Hepatocyte (in vitro differentiated cells): ENCODE measurements at regions not wholly inside any gene's neighbourhood (a gene's known extent, or its start where the extent isn't known, plus 50 kb on each side); places are given as distances from the start of the nearest gene placed in this dataset.

Experiments used
- DNase-seq: peaks from one replicate; pipeline ENCODE4 v3.0.0-alpha.2; 2016; ENCODE audit warnings: low spot score
- H2AFZ ChIP-seq: fragments of 200-600 bp; sonication (generic); 2 replicates; pipeline ENCODE4 v1.6.0; 2016; ENCODE audit warnings: antibody characterized with exemption, mild to moderate bottlenecking
- H3K27ac ChIP-seq: fragments of 200-600 bp; sonication (generic); 2 replicates; pipeline ENCODE4 v1.5.1; 2016; ENCODE audit warnings: mild to moderate bottlenecking
- H3K27me3 ChIP-seq: fragments of 200-600 bp; sonication (generic); 2 replicates; pipeline ENCODE4 v1.6.1; 2016
- H3K36me3 ChIP-seq: fragments of 200-600 bp; sonication (generic); replicated peaks from 2 replicates; pipeline ENCODE4 v1.5.1; 2016; ENCODE audit warnings: low read depth; ENCODE audit not compliant: insufficient read depth
- H3K4me1 ChIP-seq: fragments of 200-600 bp; sonication (generic); 2 replicates; pipeline ENCODE4 v1.5.1; 2016; ENCODE audit warnings: mild to moderate bottlenecking, moderate library complexity; ENCODE audit not compliant: insufficient read depth
- H3K4me2 ChIP-seq: fragments of 200-600 bp; sonication (generic); 2 replicates; pipeline ENCODE4 v1.6.0; 2016
- H3K4me3 ChIP-seq: fragments of 200-600 bp; sonication (generic); 2 replicates; pipeline ENCODE4 v1.5.1; 2016; ENCODE audit warnings: mild to moderate bottlenecking
- H3K79me2 ChIP-seq: fragments of 200-600 bp; sonication (generic); 2 replicates; pipeline ENCODE4 v1.6.0; 2017; ENCODE audit warnings: mild to moderate bottlenecking
- H3K9me2 ChIP-seq: fragments of 200-600 bp; sonication (generic); replicated peaks from 2 replicates; pipeline ENCODE4 v1.6.0; 2017; ENCODE audit warnings: mild to moderate bottlenecking; ENCODE audit not compliant: insufficient read depth
- H3K9me3 ChIP-seq: fragments of 200-600 bp; sonication (generic); 2 replicates; pipeline ENCODE4 v1.5.1; 2016; ENCODE audit warnings: low read depth, mild to moderate bottlenecking
- H4K20me1 ChIP-seq: fragments of 200-600 bp; sonication (generic); 2 replicates; pipeline ENCODE4 v1.6.0; 2016; ENCODE audit warnings: mild to moderate bottlenecking; ENCODE audit not compliant: insufficient read depth, poor library complexity, severe bottlenecking
- EZH2 ChIP-seq: fragments of 200-600 bp; sonication (generic); IDR thresholded peaks from 2 replicates; pipeline ENCODE4 v1.6.1; 2016; ENCODE audit warnings: antibody characterized with exemption, mild to moderate bottlenecking, borderline replicate concordance
- EZH2phosphoT487 ChIP-seq: fragments of 200-600 bp; sonication (generic); IDR thresholded peaks from one replicate; pipeline ENCODE4 v1.6.1; 2018; ENCODE audit warnings: antibody characterized with exemption, mild to moderate bottlenecking, low read depth, moderate library complexity; ENCODE audit not compliant: unreplicated experiment, severe bottlenecking
- WGBS: methylation state at CpG from one replicate; pipeline ENCODE4 v1.1.6; 2016; ENCODE audit warnings: low lambda C conversion rate; ENCODE audit errors: missing lambda C conversion rate; 5-methylcytosine and 5-hydroxymethylcytosine counted together
- TF ChIP-seq, protein P1 (sequence below): fragments of 200-600 bp; sonication (generic); IDR thresholded peaks from 2 replicates; pipeline ENCODE4 v1.5.1; 2016; ENCODE audit warnings: antibody characterized with exemption, mild to moderate bottlenecking; ENCODE audit not compliant: poor library complexity

DNA sequence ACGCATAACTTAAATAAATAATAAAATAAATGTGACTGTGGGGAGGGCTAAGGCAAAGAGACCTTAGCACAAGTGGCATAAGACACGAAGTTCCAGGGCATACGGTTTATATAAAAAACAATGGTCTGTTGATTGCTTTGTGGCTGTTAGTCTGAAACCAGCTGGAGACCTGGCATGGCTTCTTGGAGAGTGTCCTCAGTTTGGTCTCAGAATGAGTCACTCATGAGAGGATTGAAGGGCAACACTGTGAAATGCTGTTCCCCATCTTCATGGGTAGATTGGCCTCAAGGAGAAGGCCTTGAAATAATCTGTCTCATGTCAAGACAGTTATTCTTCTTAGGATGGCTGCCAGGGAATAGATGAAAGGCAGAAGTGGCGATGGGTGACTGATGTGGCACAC, 62.2 kb downstream of the SOX2 start:
- 82% methylated on average over 4 of the region's 4 CpGs for WGBS
- Histone ChIP-seq H3K79me2 (no peaks in the 10 kb centered on the region), H3K27me3 (no peaks in the 10 kb centered on the region), H2AFZ (no peak overlapping the region), H3K4me1 (no peaks in the 10 kb centered on the region), H3K27ac (no peak overlapping the region), H3K4me3 (no peak overlapping the region), H4K20me1 (no peaks in the 10 kb centered on the region), H3K36me3 (no peaks in the 10 kb centered on the region), H3K4me2 (no peak overlapping the region), H3K9me2 (no peaks in the 10 kb centered on the region), H3K9me3 (no peaks in the 10 kb centered on the region)
- DNase-seq, result no peak
- no peak for TF ChIP-seq EZH2
- no peak for TF ChIP-seq EZH2phosphoT487
- TF ChIP-seq, protein P1, sequence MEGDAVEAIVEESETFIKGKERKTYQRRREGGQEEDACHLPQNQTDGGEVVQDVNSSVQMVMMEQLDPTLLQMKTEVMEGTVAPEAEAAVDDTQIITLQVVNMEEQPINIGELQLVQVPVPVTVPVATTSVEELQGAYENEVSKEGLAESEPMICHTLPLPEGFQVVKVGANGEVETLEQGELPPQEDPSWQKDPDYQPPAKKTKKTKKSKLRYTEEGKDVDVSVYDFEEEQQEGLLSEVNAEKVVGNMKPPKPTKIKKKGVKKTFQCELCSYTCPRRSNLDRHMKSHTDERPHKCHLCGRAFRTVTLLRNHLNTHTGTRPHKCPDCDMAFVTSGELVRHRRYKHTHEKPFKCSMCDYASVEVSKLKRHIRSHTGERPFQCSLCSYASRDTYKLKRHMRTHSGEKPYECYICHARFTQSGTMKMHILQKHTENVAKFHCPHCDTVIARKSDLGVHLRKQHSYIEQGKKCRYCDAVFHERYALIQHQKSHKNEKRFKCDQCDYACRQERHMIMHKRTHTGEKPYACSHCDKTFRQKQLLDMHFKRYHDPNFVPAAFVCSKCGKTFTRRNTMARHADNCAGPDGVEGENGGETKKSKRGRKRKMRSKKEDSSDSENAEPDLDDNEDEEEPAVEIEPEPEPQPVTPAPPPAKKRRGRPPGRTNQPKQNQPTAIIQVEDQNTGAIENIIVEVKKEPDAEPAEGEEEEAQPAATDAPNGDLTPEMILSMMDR, result no peak

DNA sequence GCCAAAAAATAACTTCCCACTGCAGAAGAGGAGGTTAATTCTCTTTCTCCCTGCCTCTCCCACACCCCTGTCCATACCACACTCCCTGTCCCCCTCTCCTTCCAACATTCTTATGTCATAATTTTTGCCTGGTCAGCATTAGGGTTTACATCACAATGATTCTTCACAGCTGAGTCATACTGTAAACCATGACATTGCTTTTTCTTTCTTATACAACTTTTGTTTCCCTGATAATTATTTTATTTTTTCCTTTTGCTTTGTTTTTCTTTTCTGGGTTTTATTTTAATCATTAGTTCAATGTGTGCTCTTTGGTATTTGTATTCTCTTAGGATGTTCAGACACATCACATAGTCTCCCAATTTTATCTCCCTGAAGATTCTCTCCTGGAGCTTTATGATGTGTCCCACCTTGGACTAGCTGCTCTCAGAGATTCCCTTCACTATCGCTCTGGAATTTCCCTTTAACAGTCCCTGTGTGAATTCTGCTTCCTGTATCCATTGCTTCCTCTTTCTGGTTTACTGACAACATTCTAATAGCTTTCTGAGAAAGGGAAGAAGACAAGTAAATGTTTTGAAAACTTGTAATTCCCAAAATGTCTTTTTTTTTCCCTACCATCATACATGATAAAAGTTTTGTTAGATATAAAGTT, 70.7 kb downstream of the SOX2 start:
- no peak for TF ChIP-seq EZH2phosphoT487
- Histone ChIP-seq H3K9me3 (no peaks in the 10 kb centered on the region), H3K4me3 (no peak overlapping the region), H3K27me3 (no peaks in the 10 kb centered on the region), H3K79me2 (no peaks in the 10 kb centered on the region), H3K4me2 (peak overlapping the region; percentile 2), H3K9me2 (no peaks in the 10 kb centered on the region), H3K36me3 (no peaks in the 10 kb centered on the region), H3K4me1 (no peaks in the 10 kb centered on the region), H2AFZ (peak overlapping the region; percentile 27), H4K20me1 (no peaks in the 10 kb centered on the region), H3K27ac (no peak overlapping the region)
- peak; percentile 20 for DNase-seq
- 40% methylated on average over 1 of the region's 1 CpG for WGBS

DNA sequence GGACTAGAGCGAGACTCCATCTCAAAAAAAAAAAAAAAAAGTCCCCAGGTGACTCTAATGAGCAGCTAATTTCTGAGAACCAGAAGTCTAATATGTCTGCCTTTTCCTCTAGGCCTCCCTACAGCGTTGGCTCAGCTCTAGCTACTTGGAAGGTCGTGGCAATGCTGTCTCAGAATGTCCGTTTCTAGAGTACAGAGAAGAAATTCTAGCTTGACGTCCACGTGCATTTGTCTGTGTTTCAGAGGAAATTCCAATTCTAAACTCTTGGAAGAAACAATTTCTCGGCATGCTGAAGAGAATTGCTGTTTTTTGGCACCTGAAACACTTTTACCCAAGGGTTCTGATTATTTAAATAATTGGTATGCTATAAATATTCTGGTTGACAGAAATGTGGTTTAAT, 78.8 kb downstream of the SOX2 start:
- no peak overlapping the region for H3K4me2 ChIP-seq
- no peaks in the 10 kb centered on the region for H3K4me1 ChIP-seq
- H4K20me1 ChIP-seq, result no peaks in the 10 kb centered on the region
- no peaks in the 10 kb centered on the region for H3K27me3 ChIP-seq
- TF ChIP-seq EZH2 (no peak), EZH2phosphoT487 (no peak)
- TF ChIP-seq, protein P1, result no peak
- DNase-seq, result no peak
- no peaks in the 10 kb centered on the region for H3K79me2 ChIP-seq
- H3K36me3 ChIP-seq, result no peaks in the 10 kb centered on the region
- H3K27ac ChIP-seq, result no peak overlapping the region
- WGBS, result 79% methylated on average over 7 of the region's 7 CpGs
- no peak overlapping the region for H2AFZ ChIP-seq
- H3K9me3 ChIP-seq, result no peaks in the 10 kb centered on the region
- no peak overlapping the region for H3K4me3 ChIP-seq
- no peaks in the 10 kb centered on the region for H3K9me2 ChIP-seq

DNA sequence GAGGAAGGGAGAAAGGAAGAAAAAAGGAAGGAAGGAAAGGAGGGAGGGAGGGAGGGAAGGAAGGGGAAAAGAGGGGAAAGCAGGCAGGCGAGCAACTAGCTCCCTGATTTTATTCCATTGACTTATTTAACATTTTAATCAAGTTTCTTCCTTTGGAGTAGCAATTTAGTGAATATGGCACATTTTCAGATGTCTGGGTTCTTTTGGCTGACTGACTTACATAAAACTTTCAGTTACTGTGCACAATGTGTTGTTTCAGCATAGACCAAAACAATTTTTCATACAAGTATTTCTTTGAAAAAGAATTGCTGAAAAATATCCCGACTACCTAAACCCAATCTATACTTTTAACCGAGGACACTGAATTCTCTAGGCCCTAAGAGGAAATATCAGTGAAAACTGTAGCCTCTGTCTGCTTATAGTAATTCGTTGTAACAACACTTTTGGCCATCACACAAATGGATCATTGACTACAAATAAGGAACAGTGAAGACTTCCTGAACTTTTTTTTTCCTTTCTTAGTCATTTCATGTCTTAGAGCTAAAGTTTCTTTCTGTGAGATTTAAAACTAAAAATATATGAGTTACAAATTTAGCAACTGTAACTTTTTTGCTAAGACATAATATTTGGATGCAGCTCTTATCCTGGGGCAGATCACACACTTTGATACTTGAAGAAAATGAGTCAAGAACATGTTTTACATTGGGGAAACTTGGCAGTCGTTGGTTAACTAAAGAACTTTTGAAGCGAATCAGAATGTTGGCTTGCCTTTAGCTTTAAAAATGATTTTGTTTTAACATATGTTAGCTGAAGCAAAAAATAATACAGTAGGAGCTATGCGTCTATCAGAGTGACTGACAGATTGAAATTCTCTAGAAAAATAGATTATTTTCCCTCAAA, 79.6 kb downstream of the SOX2 start:
- Histone ChIP-seq H2AFZ (no peak overlapping the region), H3K27ac (peak overlapping the region; percentile 10), H3K79me2 (no peaks in the 10 kb centered on the region), H3K4me1 (no peaks in the 10 kb centered on the region), H3K9me2 (no peaks in the 10 kb centered on the region), H3K36me3 (no peaks in the 10 kb centered on the region), H3K9me3 (no peaks in the 10 kb centered on the region), H3K4me2 (no peak overlapping the region), H3K27me3 (no peaks in the 10 kb centered on the region), H4K20me1 (no peaks in the 10 kb centered on the region), H3K4me3 (no peak overlapping the region)
- no peak for TF ChIP-seq EZH2phosphoT487
- TF ChIP-seq EZH2, result no peak
- WGBS, result 85% methylated on average over 6 of the region's 7 CpGs
- no peak for DNase-seq
